GM21825 (cell line): ENCODE measurements at regions not wholly inside any gene's neighbourhood (a gene's known extent, or its start where the extent isn't known, plus 50 kb on each side); places are given as distances from the start of the nearest gene placed in this dataset.
"Not testable (repeated sequence)": the region's sequence is repeated elsewhere in the genome, so short reads cannot be mapped to it uniquely, and the experiment has no call there.

Experiments
- ATAC-seq: cut with Tn5 transposase; IDR thresholded peaks from one replicate; pipeline ENCODE4 v1.9.1; 2021; ENCODE audit warnings: mild to moderate bottlenecking, moderate library complexity; ENCODE audit not compliant: unreplicated experiment

DNA sequence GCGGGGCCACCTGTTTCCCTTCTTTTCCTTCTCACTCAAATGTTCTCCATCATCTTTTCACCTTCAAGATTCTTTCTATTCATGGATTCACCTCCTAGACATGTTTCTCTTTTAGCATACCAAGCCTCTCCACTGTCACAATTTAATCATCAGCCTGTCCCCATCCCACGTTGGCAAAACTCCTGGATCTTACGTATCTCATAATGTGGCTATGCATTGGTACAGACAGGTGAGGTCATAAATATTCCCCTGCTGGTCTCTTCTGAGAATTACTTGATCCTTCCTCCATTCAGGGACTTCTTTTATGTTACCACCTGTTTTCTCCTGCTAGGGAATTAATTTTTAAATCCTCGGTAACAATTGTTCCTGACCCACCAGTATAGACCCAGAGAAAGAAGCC lies 262.6 kb upstream of the NEBL start:
- ATAC-seq, result no peak

DNA sequence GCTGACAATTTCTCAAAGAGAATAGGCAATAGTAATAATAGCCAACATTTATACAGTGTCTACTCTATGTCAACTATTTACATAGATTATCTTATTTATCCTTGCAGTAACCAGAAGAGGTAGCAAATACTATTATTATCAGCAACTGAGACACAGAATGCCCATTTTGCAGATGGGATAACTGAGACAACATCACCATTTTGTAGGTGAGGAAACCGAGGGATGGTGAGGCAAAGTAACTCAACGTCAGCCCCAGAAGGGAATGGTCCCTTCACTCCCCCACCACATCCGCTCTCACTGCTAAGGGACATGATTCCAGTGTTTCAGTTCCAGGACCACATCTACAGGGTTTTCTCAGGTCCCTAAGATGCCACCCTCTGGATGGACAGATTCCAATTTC lies 261.2 kb upstream of the NEBL start:
- no peak for ATAC-seq

DNA sequence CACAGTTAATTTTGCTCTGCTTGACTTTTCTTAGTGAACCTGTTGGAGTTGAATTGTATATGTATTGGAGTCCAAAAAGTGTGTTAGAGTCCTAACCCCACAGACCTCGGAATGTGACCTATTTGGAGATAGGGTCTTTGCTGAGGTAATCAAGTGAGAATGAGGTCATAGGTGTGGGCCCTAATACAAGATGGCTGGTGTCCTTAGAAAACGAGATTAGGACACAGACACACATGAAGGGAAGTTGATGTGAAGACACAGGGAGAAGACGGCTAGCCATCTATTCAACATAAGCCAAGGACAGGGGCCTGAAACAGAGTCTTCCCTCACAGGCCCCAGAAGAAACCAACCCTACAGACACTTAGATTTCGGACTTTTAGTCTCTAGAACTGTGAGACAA lies 260.6 kb upstream of the NEBL start:
- no peak for ATAC-seq

DNA sequence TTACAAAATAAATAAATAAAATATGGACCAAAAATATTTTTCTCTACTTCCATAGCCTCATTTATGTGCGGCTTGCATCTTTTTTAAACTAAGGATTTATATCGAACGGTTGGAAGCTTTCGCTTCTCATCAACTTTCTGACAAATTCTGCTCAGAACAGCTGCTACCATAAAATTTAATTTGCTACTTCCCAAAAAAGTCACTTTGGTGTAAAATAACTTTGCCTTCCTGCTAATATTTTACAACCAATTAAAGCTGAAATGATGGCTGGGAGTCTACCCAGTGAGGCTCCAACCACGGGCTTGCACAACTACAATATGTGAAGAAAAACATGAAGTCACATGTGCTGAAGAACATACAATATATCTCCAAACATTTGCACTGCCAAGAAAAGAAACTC lies 253.1 kb upstream of the NEBL start:
- ATAC-seq, result no peak

DNA sequence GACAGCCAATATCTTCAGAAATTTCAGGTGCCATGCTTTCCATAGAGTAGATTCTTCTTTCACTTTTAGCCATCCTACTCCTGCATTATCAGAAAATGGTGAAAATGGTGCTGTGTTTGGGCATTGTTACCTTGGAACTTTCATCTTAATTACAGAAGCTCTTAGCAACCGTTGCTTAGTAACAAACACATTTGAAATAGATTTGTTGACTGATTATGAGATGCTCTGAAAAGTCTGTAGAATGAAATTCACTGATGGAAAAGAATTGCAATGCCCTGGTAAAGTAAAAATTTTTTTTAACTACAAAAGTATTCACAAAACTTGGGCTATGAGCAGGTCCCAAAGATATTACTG lies 249.3 kb upstream of the NEBL start:
- no peak for ATAC-seq

DNA sequence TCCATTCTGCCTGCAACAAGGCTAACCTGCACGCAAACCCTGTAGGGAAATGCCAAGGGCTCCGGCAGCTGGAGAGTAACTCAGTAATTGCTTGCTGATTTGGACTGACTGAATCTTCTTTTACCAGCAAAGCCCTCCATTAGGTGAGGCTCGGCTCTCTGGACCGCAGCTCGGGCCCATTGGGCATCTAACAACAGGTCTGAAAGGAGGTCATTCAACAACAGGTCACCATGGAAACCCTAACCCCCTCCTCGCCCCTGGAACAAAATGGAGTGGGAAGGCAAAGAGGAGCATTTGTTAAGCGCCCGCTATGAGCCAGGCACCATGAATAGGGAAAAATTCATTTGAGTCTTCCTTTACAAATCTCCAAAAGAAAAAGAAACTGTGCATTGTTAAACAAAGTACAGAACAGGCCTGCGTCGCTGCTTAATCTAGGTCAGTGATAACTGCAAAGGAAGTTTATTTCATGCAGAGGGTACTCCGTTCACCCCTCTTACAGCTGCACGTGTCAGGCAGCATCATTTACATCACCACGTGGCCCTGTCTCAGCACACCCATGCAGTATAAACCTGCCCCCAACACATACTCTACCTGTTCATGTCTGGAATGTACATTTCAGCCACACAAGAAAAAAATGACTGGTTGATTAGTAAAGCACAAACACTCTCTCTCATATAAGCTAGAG lies 248.8 kb upstream of the NEBL start:
- no peak for ATAC-seq

DNA sequence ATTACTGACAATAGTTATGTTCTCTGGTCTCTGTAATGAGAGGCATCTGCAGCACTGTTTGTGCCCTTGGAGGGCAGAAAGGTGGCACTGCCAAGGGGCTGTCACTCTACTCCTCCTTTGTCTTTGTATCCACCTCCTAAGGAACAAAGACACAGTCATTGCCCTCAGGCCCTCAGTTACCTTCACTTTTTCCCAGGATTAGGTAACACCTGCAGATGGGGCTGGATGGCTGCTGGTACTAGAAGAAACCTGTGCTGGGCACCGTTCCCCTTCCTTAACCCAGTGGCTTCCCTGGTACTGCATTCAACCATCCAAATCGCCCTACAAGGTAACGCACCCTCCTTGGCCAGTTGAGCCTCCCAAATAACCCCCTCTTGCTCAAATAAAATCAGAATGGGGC lies 246.9 kb upstream of the NEBL start:
- ATAC-seq, result no peak

DNA sequence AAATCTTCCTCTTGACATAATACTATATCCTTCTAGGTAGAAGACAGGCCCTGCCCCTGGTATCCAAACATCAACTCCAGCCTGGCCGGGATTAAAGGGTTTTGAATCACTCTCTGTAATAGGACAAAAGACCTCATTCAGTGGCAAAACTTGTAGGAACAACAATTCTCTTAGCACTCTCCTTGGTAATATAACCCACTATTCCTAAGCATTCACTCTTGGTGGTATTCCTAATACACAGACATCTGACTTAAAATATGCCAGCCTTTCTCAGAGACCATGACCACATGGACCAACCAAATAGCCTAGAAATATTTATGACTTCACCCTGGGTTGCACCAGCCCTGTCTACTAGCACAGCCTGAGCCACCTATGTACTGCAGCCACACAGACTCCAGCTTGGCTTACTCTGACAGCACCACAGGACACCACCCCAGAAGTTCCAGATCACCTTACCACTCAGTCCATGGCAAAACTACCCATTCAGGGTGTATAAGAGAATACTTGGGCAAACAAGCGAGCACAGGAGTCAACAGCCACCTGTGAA lies 244.9 kb upstream of the NEBL start:
- no peak for ATAC-seq

DNA sequence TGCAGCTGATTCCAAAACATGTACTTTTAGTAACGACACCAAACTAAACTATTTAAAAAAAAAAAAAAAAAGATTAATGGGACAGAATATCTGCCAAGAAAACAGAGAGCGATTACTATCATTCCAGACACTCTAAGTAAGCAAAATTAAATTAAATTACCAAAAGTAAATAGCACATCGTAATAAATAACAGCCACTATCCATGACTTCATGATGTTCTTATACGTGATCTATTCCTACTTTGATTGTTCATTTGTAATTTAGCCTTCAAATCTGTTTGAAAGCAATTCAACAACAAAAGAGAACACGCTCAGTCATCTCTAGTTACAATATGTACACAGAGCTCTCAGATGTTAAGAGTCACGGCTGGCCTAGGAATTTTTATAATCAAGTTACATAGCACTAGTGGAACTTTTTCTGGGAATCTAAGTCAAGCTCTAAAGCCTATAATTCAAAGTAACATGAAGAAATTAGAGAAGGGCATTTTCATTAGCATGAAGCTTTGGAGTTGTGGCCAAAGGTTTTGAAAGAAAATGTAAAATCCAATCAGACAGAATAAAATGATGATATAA lies 241.7 kb upstream of the NEBL start:
- ATAC-seq, result no peak

DNA sequence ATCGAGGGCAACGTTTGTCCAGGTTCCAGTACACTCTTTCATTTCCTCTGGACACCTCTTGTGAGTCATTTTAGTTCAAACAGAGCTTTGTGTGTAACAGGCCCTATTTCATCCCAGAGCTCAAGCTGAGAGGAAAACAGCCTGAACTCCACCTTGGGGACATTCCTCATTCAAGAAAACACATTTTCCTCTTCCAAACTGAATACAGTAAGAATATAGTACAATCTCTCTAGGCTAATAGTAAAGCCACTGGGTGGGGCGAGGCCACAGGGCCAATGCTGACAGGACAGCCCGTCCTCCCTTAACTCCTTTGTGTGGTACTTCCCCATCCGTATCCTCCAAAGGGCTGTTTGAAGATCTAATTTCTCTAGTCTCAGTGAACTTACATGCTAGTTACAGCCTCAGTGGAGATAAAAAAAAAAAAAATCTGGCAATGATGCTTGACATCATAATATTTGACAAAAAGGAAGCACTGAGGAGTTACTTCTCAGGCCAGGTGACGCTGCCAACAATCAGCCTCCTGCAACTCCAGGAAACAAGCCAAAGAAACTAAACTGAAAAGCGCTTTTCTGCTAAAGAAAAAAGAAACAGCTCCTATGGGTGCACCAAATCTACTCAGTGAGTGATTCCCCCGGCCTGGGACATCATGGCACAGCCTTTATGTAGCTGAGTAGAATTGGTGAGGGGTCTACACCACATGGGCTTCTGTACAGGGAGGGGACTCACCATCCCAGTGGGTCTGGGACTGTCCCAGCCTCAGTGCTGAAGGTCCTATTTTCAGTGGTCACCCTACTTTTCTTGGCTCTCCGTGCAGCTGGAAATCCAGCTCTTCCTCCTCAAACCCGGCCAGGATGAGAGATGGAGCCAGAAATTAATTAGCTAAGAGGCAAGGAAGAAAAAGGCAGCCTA lies 238.2 kb upstream of the NEBL start:
- ATAC-seq, result no peak

DNA sequence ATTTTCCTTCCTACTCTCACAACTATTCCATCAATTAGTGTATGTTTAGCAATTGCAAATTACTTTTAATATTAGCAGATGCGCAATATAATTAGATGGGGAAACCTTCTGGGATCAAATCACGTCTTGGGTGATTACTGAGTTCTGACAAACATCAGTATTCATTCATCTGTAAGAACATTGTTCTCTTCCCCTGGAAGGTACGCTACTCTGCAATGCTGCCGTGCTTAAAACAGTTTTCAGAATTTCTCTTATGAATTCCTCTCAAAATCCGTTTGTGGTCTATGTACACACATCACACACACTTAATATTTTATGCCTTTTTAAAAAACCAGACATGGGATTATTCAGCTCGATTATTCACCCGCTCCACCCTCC lies 237.5 kb upstream of the NEBL start:
- no peak for ATAC-seq

DNA sequence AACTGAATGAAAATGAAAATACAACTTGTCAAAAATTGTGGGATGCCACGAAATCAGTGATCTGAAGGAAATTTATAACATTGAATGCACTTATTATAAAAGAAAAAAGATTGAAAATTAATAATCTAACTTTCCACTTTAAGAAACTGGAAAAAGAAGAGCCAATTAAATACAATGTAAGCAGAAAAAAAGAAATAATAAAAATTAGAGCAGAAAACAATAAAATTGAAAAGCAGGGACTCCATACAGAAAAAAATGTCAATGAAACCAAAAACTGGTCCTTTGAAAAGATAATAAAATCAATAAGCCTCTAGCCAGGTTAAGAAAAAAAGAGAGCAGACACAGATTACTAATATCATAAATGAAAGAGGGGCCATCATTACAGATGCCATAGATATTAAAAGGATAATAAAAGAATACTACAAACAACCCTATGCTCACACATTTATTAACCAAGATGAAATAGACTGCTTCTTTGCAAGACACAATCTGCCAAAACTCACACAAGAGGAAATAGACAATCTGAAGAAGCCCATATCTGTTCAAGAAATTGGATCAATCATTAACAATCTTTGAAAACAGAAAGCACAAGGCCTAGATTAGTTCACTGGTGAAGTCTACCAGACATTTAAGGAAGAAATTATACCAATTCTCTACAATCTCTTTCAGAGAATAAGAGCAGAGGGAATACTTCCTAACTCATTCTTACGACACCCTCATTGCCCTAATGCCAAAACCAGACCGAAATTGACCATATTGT lies 233.8 kb upstream of the NEBL start:
- ATAC-seq, result no peak

DNA sequence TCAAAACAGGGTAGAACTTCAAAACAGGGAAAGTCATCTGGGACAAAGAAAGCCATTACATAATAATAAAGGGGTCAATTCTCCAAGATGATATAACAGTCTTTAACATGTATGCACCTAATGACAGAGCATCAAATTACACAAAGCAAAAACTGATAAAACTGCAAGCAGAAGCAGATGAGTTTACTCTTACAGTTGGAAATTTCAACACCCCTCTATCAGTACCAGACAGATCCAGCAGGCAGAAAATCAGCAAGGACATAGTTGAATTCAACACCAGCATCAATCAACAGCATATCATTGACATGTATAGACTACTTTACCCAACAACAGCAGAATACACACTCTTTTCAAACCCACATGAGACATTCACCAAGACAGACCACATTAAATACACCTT lies 233.0 kb upstream of the NEBL start:
- no peak for ATAC-seq

DNA sequence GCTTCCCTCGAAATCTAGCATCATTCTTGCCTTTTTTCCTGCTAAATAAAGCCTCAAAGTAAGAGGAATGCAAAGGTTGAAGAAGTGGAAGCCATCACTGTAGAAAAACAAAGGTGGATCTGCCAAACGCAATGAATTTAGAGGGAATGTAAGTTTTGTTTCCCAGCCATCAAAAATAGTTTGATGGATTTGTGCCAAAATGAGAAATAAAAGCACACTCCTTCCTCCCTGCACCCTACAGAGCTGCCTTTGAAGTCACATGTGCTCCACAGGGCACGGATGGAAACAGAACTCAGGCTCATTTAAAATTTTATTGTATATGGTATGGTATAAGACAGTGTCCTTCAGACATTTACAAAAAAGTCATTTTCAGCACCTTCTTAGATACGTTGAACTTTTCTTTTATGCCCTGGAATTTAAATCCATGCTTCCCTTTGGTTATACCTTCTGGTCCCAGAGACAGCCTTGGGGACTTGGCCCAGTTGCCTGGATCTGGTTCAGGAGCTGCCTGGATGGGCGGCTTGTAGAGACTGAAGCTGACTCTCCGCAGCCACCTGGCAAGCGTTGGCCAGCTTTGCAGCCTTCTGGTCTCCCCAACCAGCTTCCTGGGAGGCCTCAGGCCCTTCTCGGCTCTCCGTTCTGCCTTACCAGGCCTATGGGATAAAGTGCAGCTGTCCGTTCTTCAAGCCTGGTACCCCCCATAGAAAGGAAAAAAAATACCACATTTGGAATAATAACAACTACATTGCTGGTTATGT lies 228.5 kb upstream of the NEBL start:
- no peak for ATAC-seq

DNA sequence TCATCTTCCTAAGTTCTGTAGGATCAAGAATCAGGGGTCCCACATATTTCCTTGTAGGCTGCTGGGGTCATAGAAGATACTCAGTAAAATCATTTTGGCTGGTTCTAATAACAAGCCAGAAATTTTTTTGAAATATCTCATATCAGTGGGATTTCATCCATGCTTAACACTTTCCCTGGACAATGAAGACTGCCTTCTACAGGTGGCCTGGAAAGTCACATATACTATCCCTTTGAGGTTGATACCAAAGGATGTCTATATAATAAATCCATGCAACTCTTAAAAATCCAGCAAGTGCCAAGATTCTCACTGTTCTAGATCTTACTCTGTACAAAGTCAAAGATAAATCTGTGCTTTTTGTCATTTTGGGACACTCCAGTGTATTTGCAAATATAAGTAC lies 225.8 kb upstream of the NEBL start:
- no peak for ATAC-seq

DNA sequence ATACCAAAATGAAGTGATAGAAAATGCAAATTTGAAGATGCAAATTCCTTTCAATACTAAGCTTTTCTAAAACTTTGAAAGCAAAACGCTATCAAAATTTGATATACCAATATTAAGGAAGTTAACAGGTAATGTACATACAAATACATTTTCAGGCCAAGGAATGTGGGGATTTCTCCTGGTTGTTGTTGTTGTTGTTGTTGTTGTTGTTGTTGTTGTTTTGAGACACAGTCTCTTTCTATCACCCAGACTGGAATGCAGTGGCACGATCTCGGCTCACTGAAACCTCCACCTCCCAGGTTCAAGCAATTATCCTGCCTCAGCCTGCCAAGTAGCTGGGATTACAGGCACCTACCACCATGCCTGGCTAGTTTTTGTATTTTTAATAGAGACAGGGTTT lies 224.7 kb upstream of the NEBL start:
- ATAC-seq, result not testable (repeated sequence)

DNA sequence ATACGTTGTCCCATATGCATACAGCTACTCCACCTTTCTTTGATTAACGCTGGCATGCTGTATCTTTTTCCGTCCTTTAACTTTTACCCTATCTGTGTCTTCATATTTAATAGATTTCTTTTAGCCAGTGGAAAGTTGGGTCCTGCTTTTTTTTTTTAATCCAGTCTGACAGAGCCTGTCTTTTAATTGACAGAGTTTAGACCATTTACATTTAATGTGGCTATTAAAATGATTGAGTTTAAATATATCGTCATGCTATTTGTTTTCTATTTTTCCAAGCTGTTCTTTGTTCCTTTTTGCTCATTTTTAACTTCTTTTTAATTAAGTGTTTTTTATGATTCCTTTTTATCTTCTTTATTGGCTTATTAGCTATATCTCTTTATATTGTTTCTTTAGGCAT lies 217.6 kb upstream of the NEBL start:
- ATAC-seq, result no peak

DNA sequence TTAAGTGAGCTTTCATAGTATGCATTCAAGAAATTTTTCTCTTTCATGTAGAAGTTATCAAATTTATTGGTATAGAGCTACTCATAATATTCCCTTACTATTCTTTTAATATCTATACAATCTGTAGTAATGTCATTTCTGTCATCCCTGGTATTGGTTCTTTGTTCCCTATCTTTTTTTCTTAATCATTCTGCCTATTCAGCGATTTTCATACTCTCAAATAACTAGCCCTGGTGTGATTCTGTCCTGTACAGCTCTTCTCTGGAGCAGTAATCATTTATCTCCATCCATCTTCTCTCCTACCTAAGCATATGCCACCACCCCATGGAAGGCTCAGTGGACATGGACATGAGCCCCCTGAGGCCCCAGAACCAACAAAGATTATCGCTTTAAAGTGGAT lies 213.2 kb upstream of the NEBL start:
- ATAC-seq, result no peak

DNA sequence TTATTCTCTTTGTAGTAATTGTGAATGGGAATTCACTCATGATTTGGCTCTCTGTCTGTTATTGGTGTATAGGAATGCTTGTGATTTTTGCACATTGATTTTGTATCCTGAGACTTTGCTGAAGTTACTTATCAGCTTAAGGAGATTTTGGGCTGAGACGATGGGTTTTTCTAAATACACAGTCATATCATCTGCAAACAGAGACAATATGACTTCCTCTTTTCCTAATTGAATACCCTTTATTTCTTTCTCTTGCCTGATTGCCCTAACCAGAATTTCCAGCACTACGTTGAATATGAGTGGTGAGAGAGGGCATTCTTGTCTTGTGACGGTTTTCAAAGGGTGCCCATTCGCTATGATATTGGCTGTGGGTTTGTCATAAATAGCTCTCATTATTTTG lies 209.8 kb upstream of the NEBL start:
- not testable (repeated sequence) for ATAC-seq

DNA sequence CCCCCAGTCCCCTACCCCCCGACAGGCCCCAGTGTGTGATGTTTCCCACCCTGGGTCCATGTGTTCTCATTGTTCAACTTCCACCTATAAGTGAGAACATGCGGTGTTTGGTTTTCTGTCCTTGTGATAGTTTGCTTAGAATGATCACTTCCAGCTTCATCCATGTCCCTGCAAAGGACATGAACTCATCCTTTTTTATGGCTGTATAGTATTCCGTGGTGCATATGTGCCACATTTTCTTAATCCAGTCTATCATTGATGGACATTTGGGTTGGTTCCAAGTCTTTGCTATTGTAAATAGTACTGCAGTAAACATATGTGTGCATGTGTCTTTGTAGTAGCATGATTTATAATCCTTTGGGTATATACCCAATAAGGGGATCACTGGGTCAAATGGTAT lies 208.2 kb upstream of the NEBL start:
- ATAC-seq, result not testable (repeated sequence)
